Neuron (in vitro differentiated cells): ENCODE measurements at regions not wholly inside any gene's neighbourhood (a gene's known extent, or its start where the extent isn't known, plus 50 kb on each side); places are given as distances from the start of the nearest gene placed in this dataset.
"Not testable (repeated sequence)": the region's sequence is repeated elsewhere in the genome, so short reads cannot be mapped to it uniquely, and the experiment has no call there.

ENCODE experiments used
- H2AFZ ChIP-seq: one replicate; pipeline ENCODE4 v1.6.1; 2013; ENCODE audit warnings: low read depth, mild to moderate bottlenecking, inconsistent platforms, low read length, moderate library complexity
- H3K27me3 ChIP-seq: one replicate; pipeline ENCODE4 v1.6.1; 2013; ENCODE audit warnings: low read length; ENCODE audit not compliant: insufficient read depth
- H3K36me3 ChIP-seq: one replicate; pipeline ENCODE4 v1.6.1; 2013; ENCODE audit warnings: low read length; ENCODE audit not compliant: insufficient read depth
- H3K4me1 ChIP-seq: one replicate; pipeline ENCODE4 v1.6.1; 2013; ENCODE audit warnings: low read length; ENCODE audit not compliant: insufficient read depth
- H3K4me3 ChIP-seq: 2 replicates; pipeline ENCODE4 v1.5.1; 2013; ENCODE audit warnings: mild to moderate bottlenecking, low read length, moderate library complexity
- H3K9me3 ChIP-seq: one replicate; pipeline ENCODE4 v1.6.1; 2013; ENCODE audit warnings: low read length

DNA sequence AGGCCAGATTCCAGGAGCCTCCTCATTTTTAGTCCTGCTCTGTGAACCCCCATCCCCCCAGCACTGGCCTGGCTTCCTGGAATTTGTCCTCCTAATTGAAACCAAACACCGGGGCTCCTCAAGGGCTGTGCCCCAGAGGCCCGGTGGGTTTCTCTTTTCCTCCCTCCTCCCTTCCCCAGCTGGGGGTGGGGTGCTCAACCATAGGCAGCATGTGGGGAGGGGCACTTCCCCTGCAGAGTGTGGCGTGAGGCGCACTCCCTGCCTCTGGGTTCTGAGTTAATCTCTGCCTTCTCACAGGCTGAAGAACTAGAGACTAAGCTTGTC is 67.5 kb upstream of the ACOT11 start:
- H3K4me1 ChIP-seq = peaks cover 19% of the 10 kb centered on the region
- H3K4me3 ChIP-seq = no peak overlapping the region
- no peaks in the 10 kb centered on the region for H3K27me3 ChIP-seq
- H2AFZ ChIP-seq = no peak overlapping the region
- no peaks in the 10 kb centered on the region for H3K9me3 ChIP-seq
- H3K36me3 ChIP-seq = no peaks in the 10 kb centered on the region

DNA sequence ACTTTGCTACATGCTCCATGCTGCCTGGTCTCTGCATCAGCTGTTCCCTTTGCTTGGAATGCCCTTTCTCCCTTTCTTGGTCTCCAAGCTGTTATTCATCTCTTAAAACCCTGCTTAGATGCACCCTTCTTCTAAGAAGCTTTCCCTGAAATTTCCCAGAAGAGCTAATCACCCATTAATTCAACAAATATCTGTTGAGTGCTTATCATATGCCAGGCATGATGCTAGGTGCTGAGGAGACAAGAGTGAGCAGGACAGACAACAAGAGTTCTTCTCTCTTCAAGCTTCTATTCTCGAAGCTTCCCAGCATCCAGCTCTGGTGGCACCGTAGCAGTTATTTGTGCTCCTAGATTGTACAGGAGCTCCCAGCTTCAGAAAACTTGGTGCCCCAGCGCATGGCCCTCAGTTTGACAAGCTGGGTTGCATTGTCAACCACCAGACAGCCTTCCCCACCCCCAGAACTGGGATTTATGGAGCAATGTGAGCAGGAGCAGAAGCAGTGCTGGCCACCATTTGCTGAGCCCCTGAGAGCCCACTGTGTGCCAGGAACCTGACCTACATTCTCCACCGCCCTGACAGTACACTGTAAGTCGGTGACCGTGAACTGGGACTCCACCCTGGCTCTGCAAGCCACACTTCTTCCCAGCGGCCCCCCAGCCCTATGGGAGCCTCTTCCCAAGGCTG is 68.0 kb upstream of the ACOT11 start:
- H3K27me3 ChIP-seq = no peaks in the 10 kb centered on the region

DNA sequence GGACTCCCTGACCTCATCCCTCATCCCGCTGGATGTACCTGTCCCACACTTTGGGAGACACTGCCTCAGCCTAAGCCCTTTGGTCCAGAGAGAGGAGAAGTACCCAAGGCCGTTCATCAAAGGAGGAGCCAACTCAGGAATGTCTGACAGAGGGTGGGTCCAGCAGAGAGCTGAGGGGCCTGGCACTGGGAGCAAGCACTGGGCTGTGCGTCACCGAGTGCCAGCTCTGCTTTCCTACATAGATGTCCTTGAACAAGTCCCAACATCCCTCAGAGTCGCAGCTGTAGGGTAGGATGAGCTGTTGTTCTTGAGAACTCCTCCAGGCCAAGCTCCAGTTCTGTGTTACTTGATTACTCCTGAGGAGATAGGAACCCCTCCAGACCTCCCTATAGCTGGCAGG is 68.8 kb upstream of the ACOT11 start:
- no peak overlapping the region for H2AFZ ChIP-seq
- H3K9me3 ChIP-seq = no peaks in the 10 kb centered on the region
- H3K27me3 ChIP-seq = no peaks in the 10 kb centered on the region
- H3K4me3 ChIP-seq = no peak overlapping the region
- H3K36me3 ChIP-seq = no peaks in the 10 kb centered on the region
- H3K4me1 ChIP-seq = peaks cover 29% of the 10 kb centered on the region

More for the DNA sequence above, 68.0 kb upstream of the ACOT11 start:
- H3K4me1 ChIP-seq = peaks cover 24% of the 10 kb centered on the region
- H2AFZ ChIP-seq = no peak overlapping the region
- H3K36me3 ChIP-seq = no peaks in the 10 kb centered on the region
- H3K4me3 ChIP-seq = no peak overlapping the region
- H3K9me3 ChIP-seq = no peaks in the 10 kb centered on the region

- no peak overlapping the region for H3K4me3 ChIP-seq
- H3K27me3 ChIP-seq = no peaks in the 10 kb centered on the region
- no peaks in the 10 kb centered on the region for H3K36me3 ChIP-seq
- no peaks in the 10 kb centered on the region for H3K9me3 ChIP-seq
- H3K4me1 ChIP-seq = peaks cover 35% of the 10 kb centered on the region
- H2AFZ ChIP-seq = no peak overlapping the region
Measured at GRCh38 chr1:54477153-54477561, 70.9 kb upstream of the ACOT11 start.

DNA sequence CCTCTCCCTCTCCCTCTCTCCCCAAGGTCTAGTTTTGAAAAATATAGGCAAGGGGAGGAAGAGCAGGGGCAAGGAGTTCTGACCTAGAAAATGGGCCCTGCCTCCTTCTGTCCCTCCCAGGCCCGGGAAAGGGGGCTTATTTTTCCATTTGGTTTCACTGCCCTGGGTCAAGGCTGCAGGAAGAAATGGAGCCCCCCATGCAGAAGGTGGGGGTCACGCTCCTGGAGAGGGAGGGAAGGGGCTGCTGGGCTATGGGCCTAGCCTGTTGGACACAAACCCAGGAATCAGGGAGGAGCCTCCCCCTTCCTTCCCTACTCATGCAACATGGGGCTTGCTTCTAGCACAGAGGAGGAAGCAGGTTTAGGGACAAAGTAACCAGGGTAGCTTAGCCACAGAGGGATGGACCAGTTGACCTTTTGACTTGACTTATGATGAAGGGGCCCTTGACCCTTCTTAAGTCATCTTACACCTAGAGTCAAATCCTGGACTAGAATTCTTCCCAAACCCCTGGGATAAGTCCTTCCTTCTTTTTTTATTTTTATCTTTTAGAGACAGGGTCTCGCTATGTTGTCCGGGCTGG is 70.4 kb upstream of the SSBP3 start:
- Histone ChIP-seq H3K4me1 (peaks cover 35% of the 10 kb centered on the region), H3K4me3 (no peak overlapping the region), H3K9me3 (no peaks in the 10 kb centered on the region), H2AFZ (no peak overlapping the region), H3K27me3 (no peaks in the 10 kb centered on the region), H3K36me3 (no peaks in the 10 kb centered on the region)

GRCh38 chr1:54475946-54476516 is 69.8 kb upstream of the SSBP3 start:
- H3K4me3 ChIP-seq = no peak overlapping the region
- peak overlapping the region; percentile 53 for H2AFZ ChIP-seq
- no peaks in the 10 kb centered on the region for H3K9me3 ChIP-seq
- no peaks in the 10 kb centered on the region for H3K27me3 ChIP-seq
- H3K4me1 ChIP-seq = peaks cover 35% of the 10 kb centered on the region
- H3K36me3 ChIP-seq = no peaks in the 10 kb centered on the region

- Histone ChIP-seq H2AFZ (peak overlapping the region; percentile 53), H3K9me3 (no peaks in the 10 kb centered on the region), H3K4me3 (peak overlapping the region; percentile 32), H3K27me3 (no peaks in the 10 kb centered on the region), H3K4me1 (peaks cover 35% of the 10 kb centered on the region), H3K36me3 (no peaks in the 10 kb centered on the region)
Measured at GRCh38 chr1:54475357-54475881, 69.2 kb upstream of the SSBP3 start.

- H3K4me1 ChIP-seq = peaks cover 33% of the 10 kb centered on the region
- H3K36me3 ChIP-seq = no peaks in the 10 kb centered on the region
- H3K4me3 ChIP-seq = peak overlapping the region; percentile 32
- H2AFZ ChIP-seq = peak overlapping the region; percentile 44
- H3K9me3 ChIP-seq = no peaks in the 10 kb centered on the region
- no peaks in the 10 kb centered on the region for H3K27me3 ChIP-seq
Measured at GRCh38 chr1:54474310-54475251, 68.4 kb upstream of the SSBP3 start.

DNA sequence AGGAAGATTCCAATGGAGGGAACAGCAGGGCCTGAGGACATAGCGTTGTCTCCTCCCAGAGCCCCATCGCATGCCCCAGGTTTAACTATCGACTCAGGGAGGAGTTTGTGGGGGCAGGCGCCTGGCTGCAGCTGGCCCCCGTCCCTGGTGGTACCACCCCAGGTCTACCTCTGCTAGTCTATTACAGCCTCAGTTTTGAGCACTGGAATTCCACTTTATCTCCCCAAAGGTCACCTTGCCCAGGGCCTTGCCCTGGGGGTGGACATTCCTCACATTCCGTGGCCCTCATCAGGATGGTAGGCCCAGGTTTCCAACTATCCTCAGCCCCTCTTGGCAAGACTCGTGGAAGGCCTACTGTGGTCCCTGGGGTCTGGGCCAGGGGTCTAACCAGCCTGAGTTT is 65.4 kb upstream of the SSBP3 start:
- H2AFZ ChIP-seq = no peak overlapping the region
- no peaks in the 10 kb centered on the region for H3K27me3 ChIP-seq
- peaks cover 27% of the 10 kb centered on the region for H3K4me1 ChIP-seq
- no peaks in the 10 kb centered on the region for H3K36me3 ChIP-seq
- no peaks in the 10 kb centered on the region for H3K9me3 ChIP-seq
- no peak overlapping the region for H3K4me3 ChIP-seq

- H2AFZ ChIP-seq, H3K4me3 ChIP-seq, H3K9me3 ChIP-seq, H3K36me3 ChIP-seq, H3K27me3 ChIP-seq: not testable (repeated sequence)
- peaks cover 12% of the 10 kb centered on the region for H3K4me1 ChIP-seq
Measured at GRCh38 chr1:54469444-54469843, 63.2 kb upstream of the SSBP3 start.

GRCh38 chr1:54468288-54469084 is 62.3 kb upstream of the SSBP3 start:
- H2AFZ ChIP-seq, H3K4me3 ChIP-seq, H3K9me3 ChIP-seq, H3K4me1 ChIP-seq, H3K27me3 ChIP-seq, H3K36me3 ChIP-seq: not testable (repeated sequence)

DNA sequence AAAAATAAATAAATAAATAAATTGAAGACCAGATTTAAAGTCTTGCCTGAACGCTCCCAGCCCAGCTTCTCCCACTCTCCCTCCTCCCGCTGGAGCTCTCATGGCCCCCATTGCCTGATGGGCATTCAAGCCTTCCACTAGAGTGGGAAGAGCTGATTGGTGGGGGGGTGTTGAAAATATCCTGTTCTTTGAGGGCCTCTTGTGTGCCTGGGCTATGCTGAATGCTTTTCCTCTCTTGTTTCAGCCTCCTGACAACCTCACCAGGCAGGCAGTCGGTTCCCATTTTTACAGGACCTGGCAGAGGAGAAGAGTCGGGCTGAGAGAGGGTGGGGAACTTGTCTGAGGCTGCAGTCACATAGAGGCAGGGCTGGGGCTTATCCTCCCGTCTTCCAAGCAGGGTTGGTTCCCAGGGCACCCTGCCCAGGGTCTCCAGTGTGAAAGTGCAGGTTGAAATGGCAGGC is 59.2 kb upstream of the SSBP3 start:
- no peak overlapping the region for H3K4me3 ChIP-seq
- H3K27me3 ChIP-seq = no peaks in the 10 kb centered on the region
- no peak overlapping the region for H2AFZ ChIP-seq
- H3K4me1 ChIP-seq = peaks cover 7% of the 10 kb centered on the region
- no peaks in the 10 kb centered on the region for H3K9me3 ChIP-seq
- no peaks in the 10 kb centered on the region for H3K36me3 ChIP-seq
